Ureter (tissue), 1 donor: ENCODE measurements at regions not wholly inside any gene's neighbourhood (a gene's known extent, or its start where the extent isn't known, plus 50 kb on each side); places are given as distances from the start of the nearest gene placed in this dataset.

Experiments used
- DNase-seq: peaks from one replicate; pipeline ENCODE4 v3.0.0-alpha.2; 2020; ENCODE audit warnings: low spot score
- donor health status: DM: yes; HTN: yes; CAD: no.

DNA sequence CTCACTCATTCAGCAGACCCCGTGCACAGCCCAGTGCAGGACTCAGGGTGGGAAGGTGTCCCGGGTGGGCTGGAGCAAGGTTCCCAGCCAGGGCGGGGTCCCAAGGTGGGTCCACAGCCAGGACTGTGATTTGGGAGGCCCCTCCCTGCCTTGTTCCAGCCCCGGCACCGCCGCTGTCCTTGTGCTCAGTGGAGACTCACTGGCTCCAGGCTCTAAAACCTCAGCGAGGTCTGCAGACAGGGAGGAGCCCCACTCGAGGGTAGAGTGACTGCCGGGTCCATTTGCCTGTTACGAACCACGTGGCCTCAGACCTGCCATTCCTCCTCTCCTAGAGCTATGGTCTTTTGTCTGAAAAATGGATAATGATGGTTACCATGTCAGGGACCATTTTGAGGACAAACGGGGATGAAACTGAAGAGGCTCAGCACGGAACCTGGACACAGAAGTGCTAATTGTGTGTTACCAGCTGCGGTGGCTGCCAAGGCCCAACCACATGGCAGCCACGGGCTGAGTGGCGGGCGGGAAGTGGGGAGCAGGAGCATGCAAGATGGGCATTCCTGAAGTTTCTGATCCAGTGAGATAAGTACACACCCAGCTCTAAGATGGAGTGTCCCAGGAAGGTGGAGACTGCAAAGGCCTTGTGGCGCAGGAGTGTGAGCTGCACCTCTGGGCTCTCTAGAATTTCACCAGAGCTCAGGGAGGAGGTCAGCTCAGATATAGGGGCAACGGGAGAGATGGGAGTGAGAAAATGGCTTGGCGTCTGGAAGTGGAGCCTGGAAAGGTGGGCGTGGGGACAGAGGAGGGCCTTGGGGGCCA lies 317.6 kb downstream of the SEC14L1 start:
- DNase-seq, result no peak

DNA sequence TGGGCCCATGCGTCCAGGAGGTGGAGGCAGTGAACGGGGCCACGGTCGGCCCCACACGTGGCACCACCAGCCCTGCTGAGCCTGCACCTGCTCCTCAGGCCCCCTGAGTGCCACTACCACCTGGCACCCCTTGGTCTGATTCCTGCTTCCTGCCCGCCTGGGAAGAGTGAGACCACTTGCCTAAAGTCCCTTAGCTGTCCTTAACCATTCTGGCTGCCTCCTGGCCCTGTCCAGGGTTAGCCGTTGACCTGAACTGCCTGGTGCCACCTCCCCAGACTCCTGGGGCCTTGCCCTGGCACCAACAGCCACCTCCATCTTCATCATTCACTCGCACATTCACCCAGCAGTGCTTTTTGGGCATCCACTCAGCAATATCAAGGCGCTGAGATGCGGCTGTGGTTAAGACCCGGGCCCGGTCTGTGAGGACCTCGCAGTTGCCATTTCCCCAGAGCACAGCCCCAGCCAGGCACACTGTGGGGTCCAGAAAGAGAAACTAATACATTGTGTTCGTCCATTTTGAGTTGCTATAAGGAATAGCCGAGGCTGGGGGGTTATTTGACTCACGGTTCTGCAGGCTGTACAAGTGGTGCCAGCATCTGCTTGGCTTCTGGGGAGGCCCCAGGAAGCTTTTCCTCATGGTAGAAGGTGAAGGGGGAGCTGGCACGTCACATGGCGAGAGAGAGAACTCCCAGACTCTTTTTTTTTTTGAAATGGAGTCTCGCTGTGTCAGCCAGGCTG lies 318.4 kb downstream of the SEC14L1 start:
- no peak for DNase-seq

DNA sequence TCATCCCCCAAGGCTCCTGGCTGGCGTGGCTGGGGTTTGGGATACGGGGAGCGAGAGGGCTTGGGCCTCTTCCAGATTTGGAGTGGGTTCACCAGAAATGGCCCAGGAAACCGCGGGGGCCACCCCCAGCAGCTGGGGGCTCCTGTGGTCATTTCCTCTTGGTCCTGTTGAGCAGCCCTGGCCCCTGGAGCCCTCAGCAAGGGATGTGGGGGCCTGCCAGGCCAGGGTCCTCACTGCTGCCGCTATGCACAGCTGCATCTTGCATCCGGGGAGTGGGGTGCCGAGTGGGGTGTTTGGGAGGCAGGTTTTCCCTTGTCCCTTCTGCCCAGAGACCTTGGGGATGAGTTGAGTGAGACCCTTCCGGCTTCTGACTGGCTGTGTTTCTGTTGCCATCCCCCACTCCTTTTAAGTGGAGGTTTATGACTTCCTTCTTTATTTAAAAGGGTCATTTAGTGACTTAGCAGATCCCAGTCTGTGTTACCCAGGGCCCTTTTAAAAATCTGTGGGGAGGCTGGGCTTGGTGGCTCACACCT lies 319.8 kb downstream of the SEC14L1 start:
- DNase-seq, result no peak

DNA sequence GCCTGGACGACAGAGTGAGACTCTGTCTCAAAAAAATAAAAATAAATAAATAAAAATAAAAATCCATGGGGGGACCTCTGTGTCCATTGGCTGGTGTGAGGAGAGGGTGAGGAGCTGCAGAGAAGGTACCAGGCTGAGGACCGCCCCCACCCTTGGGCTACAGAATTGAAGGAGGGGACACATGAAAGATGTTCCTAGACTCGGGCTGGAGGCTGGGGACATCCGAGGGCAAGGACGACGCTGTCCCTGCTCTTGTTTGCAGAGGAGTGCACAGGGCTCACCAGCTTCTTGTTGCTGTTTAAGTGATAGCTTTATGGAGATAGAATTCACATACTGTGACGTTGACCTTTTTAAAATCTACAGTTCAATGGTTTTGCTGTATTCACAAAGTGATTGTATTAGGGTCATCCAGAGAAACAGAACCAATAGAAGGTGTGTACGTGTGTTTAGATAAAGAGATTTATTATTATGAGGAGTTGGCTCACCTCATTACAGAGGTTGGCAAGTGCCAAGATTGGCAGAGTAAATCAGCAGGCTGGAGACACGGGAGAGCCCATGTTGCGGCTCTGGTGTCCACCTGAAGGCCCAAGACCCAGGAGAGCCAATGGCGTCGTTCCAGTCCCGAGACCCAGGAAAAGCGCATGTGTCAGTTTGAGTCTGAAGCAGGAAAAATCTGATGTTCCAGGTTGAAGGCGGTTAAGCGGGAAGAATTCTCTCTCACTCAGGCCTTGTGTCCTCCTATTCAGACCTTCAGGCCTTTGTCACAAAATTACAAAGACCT lies 320.7 kb downstream of the SEC14L1 start:
- no peak for DNase-seq

DNA sequence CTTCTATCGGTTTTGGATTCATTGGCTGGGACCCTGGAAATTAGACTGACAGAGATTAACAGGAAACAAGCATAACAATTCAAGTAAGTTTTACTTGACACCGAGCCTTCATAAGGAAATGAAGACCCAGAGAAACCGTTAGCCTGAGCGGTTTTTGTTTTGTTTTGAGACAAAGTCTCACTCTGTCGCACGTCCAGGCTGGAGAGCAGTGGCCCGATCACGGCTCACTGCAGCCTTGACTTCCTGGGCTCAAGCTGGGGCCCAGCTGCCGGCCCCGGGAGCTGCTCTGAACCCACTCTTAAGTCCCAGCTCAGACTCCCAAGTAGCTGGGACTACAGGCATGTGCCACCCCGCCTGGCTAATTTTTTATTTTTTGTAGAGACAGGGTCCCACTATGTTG lies 321.3 kb downstream of the SEC14L1 start:
- DNase-seq, result no peak

DNA sequence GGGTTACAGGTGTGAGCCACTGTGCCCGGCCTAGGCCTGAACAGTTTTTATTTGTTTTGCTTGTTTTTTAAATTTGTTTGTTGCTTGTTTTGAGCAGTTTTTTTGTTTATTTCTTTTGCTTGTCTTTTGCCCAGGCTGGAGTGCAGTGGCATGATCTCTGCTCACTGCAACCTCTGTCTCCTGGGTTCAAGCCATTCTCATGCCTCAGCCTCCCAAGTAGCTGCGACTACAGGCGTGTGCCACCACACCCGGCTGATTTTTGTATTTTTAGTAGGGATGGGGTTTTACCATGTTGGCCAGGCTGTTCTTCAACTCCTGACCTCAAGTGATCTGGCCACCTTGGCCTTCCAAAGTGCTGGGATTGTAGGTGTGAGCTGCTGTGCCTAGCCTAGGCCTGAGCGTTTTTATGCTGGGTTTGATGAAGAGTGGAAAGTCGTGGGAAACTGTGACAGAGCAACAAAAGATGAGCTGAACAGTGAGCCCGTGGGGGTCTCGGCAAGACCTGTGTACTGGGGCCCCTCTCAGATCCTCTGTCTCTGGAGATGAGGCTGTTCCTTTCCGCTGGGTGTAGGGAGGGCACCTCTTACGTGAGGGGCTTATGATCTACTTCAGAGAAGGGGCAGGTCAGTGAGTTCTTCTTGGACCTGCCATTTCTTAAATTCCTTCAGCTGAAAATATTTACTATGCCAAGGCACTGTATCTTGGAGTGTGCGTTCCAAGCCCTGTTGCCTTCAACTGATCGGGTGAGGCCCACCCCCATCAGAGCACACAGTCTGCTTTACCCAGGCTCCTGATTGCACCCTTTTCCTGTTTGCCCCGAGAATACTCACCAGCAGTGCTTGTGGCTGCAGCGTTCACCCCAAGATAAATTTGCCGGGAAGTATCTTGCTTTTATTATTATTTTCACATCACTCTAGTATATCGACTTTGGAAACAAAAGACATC lies 322.1 kb downstream of the SEC14L1 start:
- DNase-seq, result no peak

DNA sequence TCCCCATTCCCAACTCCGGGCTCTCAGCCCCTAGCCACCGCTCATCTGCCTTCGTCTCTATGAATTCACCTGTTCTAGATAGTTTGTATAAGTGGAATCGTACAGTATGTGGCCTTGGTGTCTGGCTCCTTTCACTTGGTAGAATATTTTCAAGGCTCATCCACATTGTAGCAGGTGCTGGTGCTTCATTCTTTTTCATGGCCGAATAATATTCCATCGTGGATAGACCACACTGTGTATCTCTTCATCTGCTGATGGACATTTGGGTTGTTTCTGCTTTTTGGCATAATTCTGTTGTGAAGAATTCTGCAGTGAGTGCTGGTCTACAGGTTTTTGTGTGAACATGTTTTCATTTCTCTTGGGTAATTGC lies 324.2 kb downstream of the SEC14L1 start:
- DNase-seq, result no peak

DNA sequence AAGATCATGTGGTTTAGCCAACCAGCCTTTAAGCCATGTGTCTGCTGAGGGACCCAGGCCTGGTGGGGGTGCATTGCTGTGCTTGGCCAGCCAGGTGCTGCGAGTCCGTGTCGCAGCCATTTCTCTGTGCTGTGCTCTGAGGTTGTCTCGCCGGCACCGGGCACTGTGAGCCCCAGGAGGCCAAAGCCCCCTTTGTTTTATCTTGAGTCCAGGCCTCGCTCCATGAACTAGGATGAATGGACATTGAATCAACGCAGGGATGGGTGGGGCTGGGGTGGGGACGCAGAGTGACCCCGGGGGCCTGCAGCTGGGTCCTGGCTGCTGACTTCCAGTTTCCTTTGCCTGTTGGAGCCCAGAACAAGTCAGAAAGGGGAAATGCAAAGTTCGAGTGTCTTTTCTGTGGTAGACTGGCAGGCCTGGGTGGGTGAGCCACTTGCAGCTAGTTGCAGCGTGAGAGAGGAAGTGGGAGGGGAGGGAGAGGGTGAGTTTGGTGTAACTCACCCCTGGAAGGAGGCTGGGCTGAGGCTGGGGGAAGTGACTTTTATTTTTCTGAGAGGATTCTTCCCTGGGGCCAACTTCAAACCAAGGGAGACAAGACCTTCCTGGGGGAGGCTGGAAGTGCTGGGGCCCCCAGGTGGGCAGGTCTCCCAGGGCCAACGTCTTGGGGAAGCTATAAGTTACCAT lies 324.7 kb downstream of the SEC14L1 start:
- peak; percentile 78 for DNase-seq

DNA sequence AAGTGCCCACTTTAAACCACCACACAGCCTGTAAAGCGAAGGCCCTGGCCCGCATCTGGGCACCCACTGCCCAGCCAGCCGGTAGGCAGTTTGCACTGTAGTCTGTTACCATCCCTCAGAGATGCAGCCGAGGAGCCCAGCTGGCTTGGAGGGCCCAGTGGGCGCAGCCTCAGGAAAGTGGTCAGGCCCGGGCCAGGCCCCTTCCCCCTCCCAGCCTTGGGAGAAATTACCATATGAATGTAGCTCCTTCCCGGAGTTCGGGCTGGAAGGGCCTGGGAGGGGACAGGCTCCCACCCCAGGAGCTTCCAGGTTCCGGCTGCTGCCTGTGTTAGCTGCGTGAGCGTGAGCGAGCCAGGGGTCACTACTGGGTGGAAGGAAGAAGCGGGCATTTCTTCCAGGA lies 325.4 kb downstream of the SEC14L1 start:
- DNase-seq, result no peak

DNA sequence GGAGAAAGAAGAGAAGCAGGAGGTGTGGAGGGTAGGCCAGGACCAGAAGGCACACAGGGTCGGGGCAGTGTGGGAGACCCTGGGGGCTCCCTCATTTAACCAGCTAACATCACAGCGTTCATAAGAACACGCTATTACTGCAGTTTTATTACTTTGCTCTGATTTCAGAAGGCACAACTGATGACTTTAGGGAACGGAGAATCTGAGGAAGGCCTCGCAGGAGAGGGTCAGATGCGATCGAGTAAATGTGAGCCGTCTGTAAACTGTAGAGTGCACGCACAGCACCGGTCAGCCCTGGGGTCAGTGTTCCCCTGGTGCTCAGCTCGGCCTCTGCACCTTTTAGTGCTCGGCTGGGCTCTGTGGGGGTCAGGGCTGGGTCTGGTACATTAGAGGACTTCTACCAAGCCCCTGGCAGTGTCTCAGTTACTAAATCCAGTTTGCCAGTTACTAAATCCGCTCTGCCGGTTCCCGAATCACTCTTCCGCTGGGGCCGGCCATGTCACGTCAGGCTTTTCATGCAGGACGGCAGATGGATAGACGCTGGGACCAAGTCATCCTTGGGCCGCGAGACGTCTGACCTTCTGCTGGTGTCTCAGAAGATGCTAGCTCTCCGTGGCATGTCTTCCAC lies 325.9 kb downstream of the SEC14L1 start:
- no peak for DNase-seq

DNA sequence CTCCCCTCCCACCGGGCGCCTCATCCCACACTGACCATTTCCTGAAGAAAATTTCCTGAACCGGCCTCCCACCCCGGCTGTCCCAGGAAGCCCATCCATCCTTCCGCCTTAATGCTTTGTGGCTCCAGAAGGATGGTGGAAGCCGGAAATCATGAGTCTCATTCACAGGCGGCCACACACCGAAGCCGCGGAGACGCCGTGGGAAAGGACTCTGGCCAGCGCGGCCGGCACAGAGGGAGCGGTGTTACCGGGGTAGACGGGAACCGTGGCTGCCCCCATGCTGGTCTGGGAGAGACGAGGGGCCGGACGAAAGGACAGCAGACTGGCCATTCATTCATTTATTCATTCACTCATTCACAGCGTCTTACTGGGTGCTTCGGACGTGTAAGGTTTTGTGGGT lies 326.8 kb downstream of the SEC14L1 start:
- DNase-seq, result no peak

DNA sequence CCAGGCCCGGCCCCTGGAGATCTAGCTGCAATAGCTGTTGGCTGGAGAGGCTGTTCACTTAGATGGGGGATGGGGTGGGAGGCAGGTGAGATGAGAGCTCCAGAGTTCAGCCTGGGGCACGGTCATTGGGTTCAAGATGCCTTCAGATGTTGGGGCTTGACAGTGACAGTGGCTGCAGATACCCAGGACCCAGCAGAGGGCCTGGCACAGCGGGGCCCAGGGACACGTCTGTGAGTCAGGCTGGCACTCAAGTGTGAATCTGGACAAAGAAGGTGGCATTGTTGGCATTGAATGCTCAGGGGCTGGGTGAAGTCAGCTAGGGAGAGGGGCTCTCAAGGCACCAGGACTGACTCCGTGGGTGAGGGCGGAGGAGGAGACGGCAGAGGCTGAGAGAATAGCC lies 328.1 kb downstream of the SEC14L1 start:
- no peak for DNase-seq

DNA sequence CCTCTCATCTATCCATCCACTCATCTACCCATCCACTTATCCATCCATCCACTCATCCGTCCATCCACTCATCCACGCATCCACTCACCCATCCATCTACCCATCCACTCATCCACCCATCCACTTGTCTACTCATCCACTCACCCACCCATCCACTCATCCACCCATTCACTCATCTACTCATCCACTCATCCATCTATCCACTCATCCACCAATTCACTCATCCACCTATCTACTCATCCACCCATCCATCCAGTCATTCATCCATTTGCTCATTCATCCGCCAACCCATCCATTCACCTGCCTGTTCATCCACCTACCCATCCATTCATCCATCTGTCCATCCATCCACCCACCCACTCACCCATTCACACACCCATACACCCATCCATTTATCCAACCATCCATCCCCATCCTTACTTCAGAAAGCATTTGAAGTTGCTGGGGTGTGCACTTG lies 329.6 kb downstream of the SEC14L1 start:
- no peak for DNase-seq

DNA sequence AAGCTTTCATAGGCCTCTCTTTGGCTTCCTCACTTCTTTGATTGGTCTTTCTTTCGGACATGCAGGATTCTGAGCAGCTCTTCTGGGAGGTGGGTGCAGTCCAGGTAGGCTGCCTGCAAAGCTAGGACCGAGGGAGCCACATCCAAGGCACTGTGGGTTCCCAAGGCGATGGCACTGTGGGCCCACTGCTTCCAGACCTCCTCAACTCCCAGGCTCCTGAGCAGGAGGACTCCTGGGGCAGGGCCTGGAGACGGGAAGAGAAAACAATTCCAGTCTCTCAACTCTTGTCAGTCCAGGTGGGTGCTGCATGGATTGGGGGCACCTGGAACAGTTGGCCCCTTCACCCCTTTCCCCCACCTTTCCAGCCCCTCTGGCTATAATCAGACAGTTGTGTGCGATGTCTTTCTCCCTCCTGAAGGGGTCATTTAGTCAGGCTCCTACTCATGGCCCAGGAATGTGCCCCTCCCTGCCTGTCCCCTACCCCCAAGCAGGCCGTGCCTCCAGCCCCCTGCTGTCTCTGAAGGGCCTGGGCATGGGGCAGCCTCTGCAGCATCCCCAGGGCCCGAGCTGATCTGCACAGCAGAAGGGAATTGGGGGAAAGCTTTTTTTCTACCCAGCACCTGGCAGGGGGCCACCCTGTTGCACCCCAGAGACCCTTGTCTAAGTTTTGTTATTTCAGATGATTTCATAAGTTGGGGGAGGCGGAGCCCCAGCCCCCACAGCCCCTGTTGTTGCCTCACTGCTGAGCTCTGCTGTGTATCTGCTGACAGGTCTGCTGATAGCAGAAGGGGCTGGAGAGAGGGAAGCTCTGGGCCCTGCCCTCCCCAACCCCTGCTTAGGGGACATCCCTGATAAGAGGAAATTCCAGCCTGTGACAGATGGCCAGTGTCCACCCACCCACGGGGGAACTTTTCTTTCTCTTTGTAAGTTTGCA lies 330.3 kb downstream of the SEC14L1 start:
- DNase-seq, result no peak

DNA sequence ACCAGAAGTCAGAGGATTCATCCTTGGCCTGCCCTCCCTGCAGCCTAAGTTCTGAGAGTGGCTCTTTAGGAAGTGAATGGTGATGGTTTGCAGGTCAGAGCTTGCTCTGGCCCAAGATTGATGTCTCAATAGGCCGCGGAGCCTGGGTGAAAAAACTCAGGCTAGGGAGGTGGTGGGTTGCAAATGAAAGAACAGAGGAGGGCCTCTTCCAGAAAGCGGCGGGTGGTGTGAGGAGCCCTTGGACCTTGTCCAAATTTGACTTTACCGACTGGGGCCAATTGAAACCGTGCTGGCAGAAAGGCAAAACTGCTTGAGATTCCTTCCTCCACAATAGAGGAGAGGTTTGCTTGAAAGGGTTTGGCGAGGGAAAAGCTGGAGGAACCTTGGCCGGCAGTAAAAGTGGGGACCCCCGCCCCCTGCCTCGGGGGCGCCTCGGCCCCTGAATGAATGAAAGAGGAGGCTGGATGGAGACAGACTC lies 331.3 kb downstream of the SEC14L1 start:
- peak; percentile 74 for DNase-seq

DNA sequence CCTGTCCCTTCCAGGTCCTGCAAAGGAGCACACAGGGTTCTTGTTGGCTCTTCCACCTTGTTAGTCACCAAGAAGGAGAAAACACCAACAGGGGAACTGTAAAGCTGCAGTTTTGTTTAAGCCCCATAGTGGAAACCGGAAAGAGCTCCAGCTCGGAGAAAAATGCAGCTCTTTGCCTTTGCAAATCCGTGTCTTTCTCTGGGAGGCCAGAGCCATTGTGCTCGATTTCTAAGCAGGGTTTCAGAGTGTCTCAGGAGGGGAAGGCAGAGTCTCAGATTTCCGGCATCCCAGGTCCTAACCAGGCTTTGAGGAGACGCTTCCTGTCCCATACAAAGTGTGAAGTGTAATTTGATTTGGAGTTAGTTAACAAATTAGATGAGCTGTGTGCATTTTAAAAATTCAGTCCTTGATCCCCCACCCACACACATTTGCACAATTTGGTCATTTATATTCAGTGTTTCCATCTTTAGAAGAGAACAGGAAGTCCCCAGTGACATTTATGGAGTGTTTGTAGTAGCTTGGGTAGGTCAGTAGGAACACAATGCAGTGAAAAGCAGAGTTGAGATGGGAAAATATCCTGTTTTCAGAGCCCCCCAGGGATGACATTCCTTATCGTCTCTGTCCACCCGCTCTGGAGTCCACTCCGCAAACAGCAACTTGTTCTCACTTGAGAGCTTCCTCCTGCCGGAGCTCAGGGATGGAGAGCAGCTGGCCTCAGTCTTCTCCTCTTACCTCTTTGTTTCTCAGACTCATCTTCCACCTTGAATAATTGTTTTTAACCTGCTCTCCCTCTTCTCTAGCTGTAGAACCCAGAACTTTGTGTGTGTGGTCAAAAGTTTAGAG lies 331.9 kb downstream of the SEC14L1 start:
- DNase-seq, result no peak

DNA sequence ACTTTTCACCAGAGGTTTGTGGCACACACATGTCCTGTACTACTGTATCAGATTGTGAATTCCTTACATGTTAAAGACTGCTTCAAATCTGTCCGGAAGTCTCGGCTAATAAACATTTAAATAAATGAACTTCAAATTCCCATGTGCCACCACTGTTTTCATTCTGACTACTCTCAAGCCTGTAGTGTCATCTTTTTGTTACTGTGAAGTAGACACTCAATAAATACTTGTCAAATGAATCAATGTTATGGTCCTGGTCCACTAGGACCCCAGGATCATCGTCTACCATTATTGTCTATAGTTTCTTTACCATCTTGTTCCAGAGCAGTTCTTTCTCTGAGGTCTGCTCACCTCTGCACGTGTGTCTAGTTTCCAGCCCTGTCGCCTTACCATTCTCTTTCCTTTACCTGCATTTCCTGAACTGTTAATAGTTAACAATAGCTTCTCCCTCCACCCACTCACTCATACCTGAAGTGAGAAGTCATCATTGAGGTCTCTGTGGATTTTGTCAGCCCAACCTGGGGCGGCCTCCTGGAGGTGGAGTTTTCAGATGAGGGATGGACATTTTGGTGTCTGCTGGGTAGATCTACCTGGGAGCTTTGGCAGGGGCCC lies 333.0 kb downstream of the SEC14L1 start:
- DNase-seq, result no peak
